HT1080 (cell line): ENCODE measurements at regions not wholly inside any gene's neighbourhood (a gene's known extent, or its start where the extent isn't known, plus 50 kb on each side); places are given as distances from the start of the nearest gene placed in this dataset.

Source experiments
- DNase-seq: peaks from one replicate; pipeline ENCODE4 v3.0.0-alpha.2; 2015; ENCODE audit warnings: low read depth

GRCh38 chr19:30752876-30753275, 380.7 kb downstream of the ZNF536 start:
- DNase-seq: no peak

GRCh38 chr19:30752201-30752600, 380.0 kb downstream of the ZNF536 start:
- no peak for DNase-seq

- DNase-seq: no peak
Measured at GRCh38 chr19:30745476-30745985, 373.3 kb downstream of the ZNF536 start.

- no peak for DNase-seq
Measured at GRCh38 chr19:30744741-30745475, 372.7 kb downstream of the ZNF536 start.

- DNase-seq: no peak
Measured at GRCh38 chr19:30743702-30744101, 371.5 kb downstream of the ZNF536 start.

GRCh38 chr19:30743011-30743410, 370.8 kb downstream of the ZNF536 start:
- DNase-seq: no peak

GRCh38 chr19:30742406-30742938, 370.3 kb downstream of the ZNF536 start:
- no peak for DNase-seq

- no peak for DNase-seq
Measured at GRCh38 chr19:30741566-30741965, 369.4 kb downstream of the ZNF536 start.

GRCh38 chr19:30739394-30739793, 367.2 kb downstream of the ZNF536 start:
- DNase-seq: no peak

GRCh38 chr19:30738047-30738446, 365.9 kb downstream of the ZNF536 start:
- DNase-seq: no peak

- no peak for DNase-seq
Measured at GRCh38 chr19:30734669-30735068, 362.5 kb downstream of the ZNF536 start.

- DNase-seq: no peak
Measured at GRCh38 chr19:30733826-30734550, 361.8 kb downstream of the ZNF536 start.

GRCh38 chr19:30731591-30731990, 359.4 kb downstream of the ZNF536 start:
- DNase-seq: no peak

- DNase-seq: no peak
Measured at GRCh38 chr19:30729451-30729850, 357.3 kb downstream of the ZNF536 start.

- no peak for DNase-seq
Measured at GRCh38 chr19:30722761-30723160, 350.6 kb downstream of the ZNF536 start.

- DNase-seq: no peak
Measured at GRCh38 chr19:30722186-30722585, 350.0 kb downstream of the ZNF536 start.

GRCh38 chr19:30719999-30720345, 347.8 kb downstream of the ZNF536 start:
- DNase-seq: no peak

GRCh38 chr19:30719189-30719998, 347.2 kb downstream of the ZNF536 start:
- no peak for DNase-seq

- no peak for DNase-seq
Measured at GRCh38 chr19:30718707-30719106, 346.5 kb downstream of the ZNF536 start.

GRCh38 chr19:30718014-30718413, 345.8 kb downstream of the ZNF536 start:
- DNase-seq: no peak

- no peak for DNase-seq
Measured at GRCh38 chr19:30717381-30717780, 345.2 kb downstream of the ZNF536 start.
